ENCODE measurements at regions not wholly inside any gene's neighbourhood (a gene's known extent, or its start where the extent isn't known, plus 50 kb on each side); places are given as distances from the start of the nearest gene placed in this dataset.

DNA sequence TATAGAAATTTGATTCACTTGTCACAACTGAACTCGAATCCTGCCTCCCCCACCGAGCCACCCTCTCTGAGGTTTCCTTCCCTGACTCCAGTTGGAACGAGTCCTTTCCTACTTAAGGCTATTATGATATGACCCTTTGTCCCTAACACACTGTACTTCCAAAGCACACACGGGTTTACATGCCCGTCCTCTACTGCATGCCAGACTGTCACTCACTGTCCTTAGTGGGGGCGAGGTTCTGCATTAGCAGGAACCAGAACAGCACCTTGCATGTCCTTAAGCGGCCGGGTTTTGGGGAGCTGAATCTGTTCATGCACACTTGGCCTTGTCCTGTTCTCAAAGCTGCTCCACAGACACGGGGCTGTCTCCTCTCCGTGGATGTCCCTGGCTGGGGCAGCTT, 164.6 kb upstream of the KCNJ6 start:
- TF ChIP-seq, protein P1, sequence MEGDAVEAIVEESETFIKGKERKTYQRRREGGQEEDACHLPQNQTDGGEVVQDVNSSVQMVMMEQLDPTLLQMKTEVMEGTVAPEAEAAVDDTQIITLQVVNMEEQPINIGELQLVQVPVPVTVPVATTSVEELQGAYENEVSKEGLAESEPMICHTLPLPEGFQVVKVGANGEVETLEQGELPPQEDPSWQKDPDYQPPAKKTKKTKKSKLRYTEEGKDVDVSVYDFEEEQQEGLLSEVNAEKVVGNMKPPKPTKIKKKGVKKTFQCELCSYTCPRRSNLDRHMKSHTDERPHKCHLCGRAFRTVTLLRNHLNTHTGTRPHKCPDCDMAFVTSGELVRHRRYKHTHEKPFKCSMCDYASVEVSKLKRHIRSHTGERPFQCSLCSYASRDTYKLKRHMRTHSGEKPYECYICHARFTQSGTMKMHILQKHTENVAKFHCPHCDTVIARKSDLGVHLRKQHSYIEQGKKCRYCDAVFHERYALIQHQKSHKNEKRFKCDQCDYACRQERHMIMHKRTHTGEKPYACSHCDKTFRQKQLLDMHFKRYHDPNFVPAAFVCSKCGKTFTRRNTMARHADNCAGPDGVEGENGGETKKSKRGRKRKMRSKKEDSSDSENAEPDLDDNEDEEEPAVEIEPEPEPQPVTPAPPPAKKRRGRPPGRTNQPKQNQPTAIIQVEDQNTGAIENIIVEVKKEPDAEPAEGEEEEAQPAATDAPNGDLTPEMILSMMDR (IDR thresholded peaks at IDR 0.05), result no peak
- TF ChIP-seq RAD21 (conservative IDR thresholded peaks at IDR 0.05 in 1 of 2, IDR thresholded peaks at IDR 0.05 in 1 of 2), result no peak
- no peak for TF ChIP-seq CHD2 (IDR thresholded peaks at IDR 0.05; ENCODE audit: low read length, partially characterized antibody)

Data from A549 (cell line).